Fibroblast of pulmonary artery (primary cell): ENCODE measurements at regions not wholly inside any gene's neighbourhood (a gene's known extent, or its start where the extent isn't known, plus 50 kb on each side); places are given as distances from the start of the nearest gene placed in this dataset.

ENCODE experiments used
- DNase-seq: peaks from one replicate; pipeline ENCODE4 v3.0.0-alpha.2; 2010; ENCODE audit warnings: low read depth
- H3K4me3 ChIP-seq: replicated peaks from 2 replicates; pipeline ENCODE4 v1.5.1; 2011; ENCODE audit warnings: low read depth, mild to moderate bottlenecking, control low read depth, low read length, moderate library complexity
- TF ChIP-seq, protein P1 (sequence below): IDR thresholded peaks from 2 replicates; pipeline ENCODE4 v1.5.1; 2011; ENCODE audit warnings: mild to moderate bottlenecking, control low read depth, low read length, inconsistent platforms; ENCODE audit errors: missing control alignments

DNA sequence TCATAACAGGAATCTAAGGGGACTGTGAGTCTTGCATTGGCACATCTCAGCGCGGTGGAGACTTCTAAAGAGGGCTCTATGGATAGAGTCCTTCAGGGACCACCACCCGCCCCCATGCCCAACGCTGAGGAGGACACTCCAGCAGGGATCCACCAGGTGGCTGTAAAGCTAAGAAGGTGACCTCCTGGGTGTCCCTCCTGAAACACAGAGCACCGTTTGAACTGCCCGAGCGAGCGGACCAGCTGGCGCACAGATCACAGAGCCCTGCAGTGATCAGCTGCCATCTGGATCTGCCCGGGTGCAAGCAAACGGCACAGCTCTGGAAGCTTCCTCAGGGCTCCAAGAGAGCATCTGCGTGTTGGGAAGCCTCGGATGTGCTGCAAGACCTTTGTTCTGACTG is 51.3 kb upstream of the LYST start:
- H3K4me3 ChIP-seq: no peak overlapping the region
- DNase-seq: no peak
- TF ChIP-seq, protein P1, sequence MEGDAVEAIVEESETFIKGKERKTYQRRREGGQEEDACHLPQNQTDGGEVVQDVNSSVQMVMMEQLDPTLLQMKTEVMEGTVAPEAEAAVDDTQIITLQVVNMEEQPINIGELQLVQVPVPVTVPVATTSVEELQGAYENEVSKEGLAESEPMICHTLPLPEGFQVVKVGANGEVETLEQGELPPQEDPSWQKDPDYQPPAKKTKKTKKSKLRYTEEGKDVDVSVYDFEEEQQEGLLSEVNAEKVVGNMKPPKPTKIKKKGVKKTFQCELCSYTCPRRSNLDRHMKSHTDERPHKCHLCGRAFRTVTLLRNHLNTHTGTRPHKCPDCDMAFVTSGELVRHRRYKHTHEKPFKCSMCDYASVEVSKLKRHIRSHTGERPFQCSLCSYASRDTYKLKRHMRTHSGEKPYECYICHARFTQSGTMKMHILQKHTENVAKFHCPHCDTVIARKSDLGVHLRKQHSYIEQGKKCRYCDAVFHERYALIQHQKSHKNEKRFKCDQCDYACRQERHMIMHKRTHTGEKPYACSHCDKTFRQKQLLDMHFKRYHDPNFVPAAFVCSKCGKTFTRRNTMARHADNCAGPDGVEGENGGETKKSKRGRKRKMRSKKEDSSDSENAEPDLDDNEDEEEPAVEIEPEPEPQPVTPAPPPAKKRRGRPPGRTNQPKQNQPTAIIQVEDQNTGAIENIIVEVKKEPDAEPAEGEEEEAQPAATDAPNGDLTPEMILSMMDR: no peak

DNA sequence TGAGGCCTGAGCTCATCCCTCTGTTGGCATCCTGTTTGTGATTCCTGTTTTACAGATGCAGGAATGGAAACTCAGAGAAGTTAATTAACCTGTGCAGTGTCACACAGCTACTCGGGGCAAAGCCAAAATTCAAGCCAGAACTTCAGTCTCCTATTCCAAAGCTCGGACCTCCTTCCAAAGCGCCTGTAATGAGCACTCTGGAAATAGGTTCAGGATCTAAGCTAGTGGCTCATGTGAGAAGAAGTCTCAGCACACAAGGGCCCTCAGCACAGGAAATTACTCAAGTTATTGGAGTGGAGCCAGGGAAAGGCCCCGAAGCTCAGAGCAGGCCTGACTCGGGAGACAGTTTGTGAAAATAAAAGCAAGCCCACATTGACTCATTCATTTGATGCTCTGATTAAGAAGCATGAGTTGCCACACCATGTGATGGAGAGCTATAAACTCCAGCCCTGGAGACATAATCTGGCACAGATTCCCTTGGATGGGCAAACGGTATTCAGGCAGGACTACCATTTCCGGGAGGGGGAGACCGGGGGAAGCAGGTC is 50.6 kb upstream of the LYST start:
- DNase-seq: peak; percentile 99
- no peak overlapping the region for H3K4me3 ChIP-seq
- TF ChIP-seq, protein P1: no peak
